Glomerular endothelial cell (primary cell): ENCODE measurements at regions not wholly inside any gene's neighbourhood (a gene's known extent, or its start where the extent isn't known, plus 50 kb on each side); places are given as distances from the start of the nearest gene placed in this dataset.
"Not testable (repeated sequence)": the region's sequence is repeated elsewhere in the genome, so short reads cannot be mapped to it uniquely, and the experiment has no call there.

Source experiments
- DNase-seq: peaks from one replicate; pipeline ENCODE4 v3.0.0-alpha.2; 2011; ENCODE audit warnings: low read depth, low spot score; ENCODE audit errors: extremely low read depth

- DNase-seq = no peak
These were observed 171.1 kb downstream of the CRYBB2 start for GRCh38 chr22:25390297-25391240.

- DNase-seq = no peak
These were observed 171.9 kb upstream of the GRK3 start for GRCh38 chr22:25392584-25392983.

DNA sequence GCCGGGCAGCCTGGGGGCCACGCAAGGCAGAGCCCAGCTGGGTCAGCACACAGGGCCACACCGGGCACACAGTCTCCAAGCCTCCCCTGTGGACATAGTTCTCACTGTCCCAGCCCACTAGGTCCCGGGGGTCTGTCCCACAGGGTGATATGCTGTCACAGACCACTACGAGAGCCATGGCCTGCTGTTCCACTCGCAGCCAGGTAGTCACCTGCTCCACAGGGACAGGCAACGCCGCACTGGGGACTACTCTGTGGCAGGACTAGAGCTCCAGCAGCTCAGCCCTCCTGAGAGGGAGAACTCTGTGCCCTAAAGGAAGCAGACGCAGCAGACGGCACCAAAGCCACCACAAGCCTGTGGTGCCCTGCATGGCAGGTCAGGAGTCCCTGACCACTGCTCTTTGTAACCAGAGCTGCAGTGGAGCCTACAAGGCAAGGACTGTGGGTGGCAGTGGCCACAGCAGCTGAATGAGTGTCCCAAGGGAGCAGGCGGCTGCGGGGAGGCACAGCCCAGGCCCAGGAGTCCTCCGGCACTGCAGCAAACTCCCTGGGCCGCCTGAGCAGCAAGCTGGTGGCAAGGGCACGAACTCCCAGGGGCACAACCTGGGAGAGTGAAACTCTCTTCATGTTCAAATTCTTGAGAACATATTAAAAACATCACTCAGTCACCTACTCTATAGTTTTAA lies 171.2 kb upstream of the GRK3 start:
- DNase-seq = no peak

DNA sequence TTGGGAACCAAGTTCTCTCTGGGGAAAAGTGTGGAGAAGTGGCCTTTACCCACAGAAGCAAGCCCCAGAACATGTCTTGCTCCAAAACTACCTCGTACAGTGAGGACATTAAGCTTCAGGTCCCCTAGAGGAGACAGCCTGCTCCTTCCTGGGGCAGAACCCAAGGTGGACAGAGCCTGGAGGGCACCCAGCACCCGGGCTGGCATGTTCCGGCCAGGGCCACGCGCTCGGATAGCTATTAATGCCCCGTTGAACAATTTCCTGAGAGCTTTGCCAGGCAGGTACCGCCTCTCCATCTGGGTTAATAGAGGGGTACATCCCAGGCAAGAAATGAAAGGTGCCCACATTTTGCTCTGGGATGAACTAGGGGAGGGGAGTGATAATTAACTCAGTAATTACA lies 169.0 kb upstream of the GRK3 start:
- no peak for DNase-seq

DNA sequence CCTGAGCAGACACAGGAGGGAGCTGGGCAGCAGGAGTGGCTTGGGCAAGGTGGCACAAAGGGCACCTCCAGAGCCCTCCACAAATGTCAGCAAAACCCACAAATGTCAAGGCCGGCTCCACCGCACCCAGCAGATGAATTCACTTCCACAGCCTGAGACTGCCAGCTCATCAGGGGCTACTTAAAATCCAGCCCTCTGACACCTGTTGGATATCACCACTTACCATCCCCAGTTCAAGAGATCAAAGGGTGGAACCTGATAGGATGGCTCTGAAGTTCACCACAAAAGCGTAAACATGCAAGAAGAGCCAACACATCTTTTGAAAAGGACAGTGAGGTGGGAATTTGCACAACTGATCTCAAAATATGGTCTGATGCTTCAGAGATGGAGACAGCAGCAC lies 168.6 kb upstream of the GRK3 start:
- DNase-seq = no peak

- DNase-seq = no peak
These were observed 167.8 kb upstream of the GRK3 start for GRCh38 chr22:25396615-25397200.

GRCh38 chr22:25397616-25398015 lies 166.9 kb upstream of the GRK3 start:
- no peak for DNase-seq

DNA sequence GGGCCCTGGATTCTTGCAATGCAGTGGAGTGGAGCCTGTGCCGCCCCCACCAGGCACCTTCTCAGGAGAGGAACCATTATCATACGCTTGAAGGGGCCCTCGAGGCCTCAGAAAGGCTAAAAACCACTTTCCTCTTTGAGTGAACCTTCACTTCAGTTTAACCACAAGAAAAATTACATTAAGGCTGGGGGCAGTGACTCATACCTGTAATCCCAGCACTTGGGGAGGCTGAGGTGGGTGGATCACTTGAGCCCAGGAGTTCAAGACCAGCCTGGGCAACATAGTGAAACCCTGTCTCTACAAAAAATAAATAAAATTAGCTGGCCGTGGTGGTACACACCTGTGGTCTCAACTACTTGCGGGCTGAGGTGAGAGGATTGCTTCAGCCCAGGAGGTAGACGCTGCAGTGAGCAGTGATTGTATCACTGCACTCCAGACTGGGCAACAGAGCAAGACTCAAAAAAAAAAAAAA lies 165.8 kb upstream of the GRK3 start:
- DNase-seq = not testable (repeated sequence)

DNA sequence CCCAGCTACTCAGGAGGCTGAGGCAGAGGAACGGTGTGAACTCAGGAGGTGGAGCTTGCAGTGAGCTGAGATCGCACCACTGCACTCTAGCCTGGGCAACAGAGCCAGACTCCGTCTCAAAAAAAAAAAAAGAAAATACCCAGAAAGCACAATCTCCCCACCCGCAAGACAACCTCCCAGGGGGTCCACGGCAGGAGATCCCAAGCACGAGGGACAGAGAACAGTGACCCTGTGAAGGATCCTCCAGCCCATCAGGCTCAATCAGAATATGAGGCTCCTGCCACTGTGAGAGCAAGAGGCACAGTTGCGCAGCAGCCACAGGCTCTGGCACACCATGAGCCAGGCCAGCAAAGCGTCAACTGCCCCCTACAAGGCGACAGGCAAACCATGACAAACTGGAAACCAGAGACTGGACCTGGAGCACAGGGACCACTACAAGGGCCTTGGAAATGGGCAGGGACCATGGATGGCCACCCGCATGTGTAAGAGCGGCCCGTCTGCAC lies 164.8 kb upstream of the GRK3 start:
- no peak for DNase-seq

GRCh38 chr22:25402160-25402500 lies 162.3 kb upstream of the GRK3 start:
- DNase-seq = no peak

DNA sequence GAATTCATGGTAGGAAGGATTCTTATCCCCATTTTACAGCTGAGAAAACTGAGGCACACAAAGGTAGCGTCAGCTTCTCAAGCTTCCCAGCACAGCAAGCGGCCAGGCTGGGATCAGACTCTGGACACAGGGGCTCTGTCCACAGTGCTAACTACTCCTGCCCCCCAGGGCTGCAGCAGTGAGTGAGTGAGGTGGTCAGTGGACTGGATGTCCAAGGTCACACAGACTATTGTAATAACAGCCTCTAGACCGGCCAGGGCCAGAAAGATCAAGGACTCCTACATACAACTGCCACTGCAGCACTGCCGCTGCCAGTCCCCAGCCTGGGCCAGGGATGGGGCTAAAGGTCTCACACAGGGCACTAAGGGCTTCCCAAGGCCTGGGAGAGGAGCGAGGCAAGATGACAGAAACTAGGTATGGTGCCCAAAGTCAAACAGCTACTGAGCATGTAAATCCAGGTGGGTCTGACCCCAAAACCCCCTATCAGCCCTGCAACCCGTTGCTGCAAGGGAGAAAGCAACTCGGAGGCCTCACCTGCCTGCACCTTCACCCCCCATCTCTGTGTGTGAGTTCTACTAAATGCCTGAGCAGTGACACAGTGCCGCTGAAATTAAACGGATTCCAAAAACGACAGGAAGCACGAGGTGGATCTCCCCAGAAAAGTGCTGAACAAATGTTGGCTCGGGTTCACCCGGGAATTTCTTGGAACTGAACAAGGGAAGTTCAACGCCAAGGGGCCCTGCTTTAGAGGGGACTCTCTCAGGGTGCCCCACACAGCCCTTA lies 161.8 kb upstream of the GRK3 start:
- no peak for DNase-seq

- DNase-seq = no peak
These were observed 161.1 kb upstream of the GRK3 start for GRCh38 chr22:25403284-25403810.

DNA sequence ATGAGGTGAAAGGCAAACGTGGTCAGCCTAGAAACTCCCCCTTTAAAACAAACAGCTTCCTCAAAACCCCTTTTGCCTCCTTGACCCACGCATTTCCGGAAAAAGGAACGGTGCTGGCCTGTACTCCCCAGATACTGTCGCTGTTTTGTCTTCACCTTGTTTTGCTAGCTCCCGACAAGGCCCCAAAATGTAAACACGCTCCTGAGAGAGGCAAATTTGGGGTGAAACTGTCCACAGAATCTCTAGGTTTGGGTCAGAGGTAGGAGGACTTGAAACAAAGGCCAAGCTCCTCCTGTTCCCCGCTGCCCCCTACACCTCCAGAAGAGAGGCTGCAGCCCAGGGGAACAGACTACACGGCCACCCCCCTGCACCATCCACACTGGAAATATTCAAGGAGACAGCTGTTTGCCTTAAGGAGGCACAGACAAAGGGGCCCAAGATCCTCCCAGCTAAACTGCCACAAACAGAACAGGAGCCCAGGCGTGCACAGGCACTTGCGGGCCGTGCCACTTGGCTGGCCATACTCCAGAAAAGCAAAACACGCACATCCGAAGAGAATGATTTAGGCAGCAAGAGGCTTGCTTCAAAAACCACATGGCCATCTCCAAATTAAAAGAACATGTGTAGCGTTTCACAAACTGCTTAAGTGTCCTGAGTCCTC lies 160.5 kb upstream of the GRK3 start:
- DNase-seq = no peak

GRCh38 chr22:25404556-25404927 lies 159.9 kb upstream of the GRK3 start:
- no peak for DNase-seq

- DNase-seq = no peak
These were observed 159.3 kb upstream of the GRK3 start for GRCh38 chr22:25404928-25405816.

DNA sequence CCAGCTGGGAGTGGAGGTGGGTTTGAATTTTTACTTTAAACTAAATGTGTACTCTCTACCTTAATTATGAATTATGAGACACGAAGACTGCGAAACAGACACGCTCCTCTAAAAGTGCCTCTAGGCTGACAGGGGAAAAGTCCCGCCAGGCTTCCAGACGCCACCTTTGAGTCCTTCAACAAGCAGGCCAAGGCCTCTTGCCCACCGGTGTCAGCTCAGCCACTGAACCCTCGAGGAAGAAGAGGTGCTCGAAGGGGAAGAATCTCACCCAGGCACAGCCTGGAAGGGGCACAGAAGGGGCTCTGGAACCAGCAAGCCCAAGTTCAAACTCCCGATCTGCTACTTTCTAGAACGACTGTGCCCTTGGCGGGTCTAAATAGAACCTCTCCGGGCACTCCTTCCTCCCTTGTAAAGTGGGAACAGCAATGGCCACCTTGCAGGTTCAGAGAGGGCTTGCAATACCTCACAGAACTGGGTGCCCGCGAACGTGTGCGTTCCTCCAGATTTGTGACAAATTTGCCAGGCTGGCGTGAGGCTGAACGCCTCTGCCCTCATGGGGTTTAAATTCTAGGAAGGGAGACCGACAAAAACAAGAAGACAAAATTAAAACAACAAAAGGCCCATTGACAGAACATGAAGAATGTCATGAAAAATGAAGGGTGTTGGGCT lies 158.5 kb upstream of the GRK3 start:
- DNase-seq = no peak

- no peak for DNase-seq
These were observed 157.8 kb upstream of the GRK3 start for GRCh38 chr22:25406510-25407210.
